HL-60/S4 treated with retinoic acid at 250 ng/mL for 4 days and 3 days (cell line): ENCODE measurements at regions not wholly inside any gene's neighbourhood (a gene's known extent, or its start where the extent isn't known, plus 50 kb on each side); places are given as distances from the start of the nearest gene placed in this dataset.
"Not testable (repeated sequence)": the region's sequence is repeated elsewhere in the genome, so short reads cannot be mapped to it uniquely, and the experiment has no call there.

Source experiments
- in situ Hi-C: fragments of 300-500 bp; cut with MboI; formaldehyde crosslinking; loops from 2 replicates; pipeline ENCODE4 v1.7.0; 2022; ENCODE audit warnings: low sequenced_read_pairs

GRCh38 chr10:7070950-7071349 is 339.9 kb downstream of the SFMBT2 start:
- in situ Hi-C loops = no loop called here

- in situ Hi-C loops = no loop called here
Observed at GRCh38 chr10:7069706-7070105, 341.1 kb downstream of the SFMBT2 start.

- in situ Hi-C loops = no loop called here
Observed at GRCh38 chr10:7056216-7056615, 354.6 kb downstream of the SFMBT2 start.

- in situ Hi-C loops = no loop called here
Observed at GRCh38 chr10:7054915-7055314, 355.9 kb downstream of the SFMBT2 start.

GRCh38 chr10:7053195-7053594 is 357.6 kb downstream of the SFMBT2 start:
- in situ Hi-C loops = no loop called here

- in situ Hi-C loops = not testable (repeated sequence)
Observed at GRCh38 chr10:7050024-7050423, 360.8 kb downstream of the SFMBT2 start.

- in situ Hi-C loops = no loop called here
Observed at GRCh38 chr10:7048061-7048460, 362.8 kb downstream of the SFMBT2 start.

GRCh38 chr10:7046615-7047014 is 364.2 kb downstream of the SFMBT2 start:
- in situ Hi-C loops = no loop called here

GRCh38 chr10:7045891-7046599 is 364.8 kb downstream of the SFMBT2 start:
- in situ Hi-C loops = no loop called here

GRCh38 chr10:7043055-7043653 is 367.7 kb downstream of the SFMBT2 start:
- in situ Hi-C loops = no loop called here

GRCh38 chr10:7042419-7043054 is 368.3 kb downstream of the SFMBT2 start:
- in situ Hi-C loops = no loop called here

- in situ Hi-C loops = no loop called here
Observed at GRCh38 chr10:7042000-7042399, 368.8 kb downstream of the SFMBT2 start.

- in situ Hi-C loops = no loop called here
Observed at GRCh38 chr10:7040681-7041080, 370.2 kb downstream of the SFMBT2 start.

- in situ Hi-C loops = no loop called here
Observed at GRCh38 chr10:7039859-7040258, 371.0 kb downstream of the SFMBT2 start.

- in situ Hi-C loops = no loop called here
Observed at GRCh38 chr10:7038416-7038815, 372.4 kb downstream of the SFMBT2 start.

- in situ Hi-C loops = not testable (repeated sequence)
Observed at GRCh38 chr10:7037434-7037833, 373.4 kb downstream of the SFMBT2 start.

GRCh38 chr10:7036951-7037350 is 373.9 kb downstream of the SFMBT2 start:
- in situ Hi-C loops = no loop called here

- in situ Hi-C loops = no loop called here
Observed at GRCh38 chr10:7035126-7035761, 375.6 kb downstream of the SFMBT2 start.

- in situ Hi-C loops = no loop called here
Observed at GRCh38 chr10:7033031-7033430, 377.8 kb downstream of the SFMBT2 start.

- in situ Hi-C loops = no loop called here
Observed at GRCh38 chr10:7030134-7030855, 380.5 kb downstream of the SFMBT2 start.

GRCh38 chr10:7029672-7030071 is 381.2 kb downstream of the SFMBT2 start:
- in situ Hi-C loops = no loop called here
